Ectodermal cell (in vitro differentiated cells): ENCODE measurements at regions not wholly inside any gene's neighbourhood (a gene's known extent, or its start where the extent isn't known, plus 50 kb on each side); places are given as distances from the start of the nearest gene placed in this dataset.

Source experiments
- H3K27ac ChIP-seq: 2 replicates; pipeline ENCODE4 v1.7.0; 2013; ENCODE audit warnings: mild to moderate bottlenecking, low read depth, low read length; ENCODE audit not compliant: insufficient read depth, poor library complexity, severe bottlenecking
- H3K27me3 ChIP-seq: 2 replicates; pipeline ENCODE4 v1.7.0; 2013; ENCODE audit warnings: mild to moderate bottlenecking, low read length; ENCODE audit not compliant: insufficient read depth, control insufficient read depth, poor library complexity, severe bottlenecking
- H3K36me3 ChIP-seq: one replicate; pipeline ENCODE4 v1.7.0; 2013; ENCODE audit warnings: low read length; ENCODE audit not compliant: control insufficient read depth, insufficient read depth
- H3K4me1 ChIP-seq: one replicate; pipeline ENCODE4 v1.7.0; 2013; ENCODE audit warnings: low read length; ENCODE audit not compliant: control insufficient read depth, insufficient read depth
- H3K4me3 ChIP-seq: 2 replicates; pipeline ENCODE4 v1.7.0; 2013; ENCODE audit warnings: low read depth, low read length, control low read depth; ENCODE audit not compliant: insufficient read depth
- H3K9me3 ChIP-seq: 2 replicates; pipeline ENCODE4 v1.7.0; 2013; ENCODE audit warnings: mild to moderate bottlenecking, low read length, moderate library complexity; ENCODE audit not compliant: control insufficient read depth
- WGBS, 2 experiments: methylation state at CpG; one replicate each; pipeline ENCODE4 v1.1.7; 2013; ENCODE audit warnings: missing lambda C conversion rate in 2 of 2; 5-methylcytosine and 5-hydroxymethylcytosine counted together

GRCh38 chr1:117779364-117779763, 150.1 kb downstream of the GDAP2 start:
- Histone ChIP-seq H3K27me3 (no peaks in the 10 kb centered on the region), H3K4me3 (no peak overlapping the region), H3K4me1 (no peaks in the 10 kb centered on the region), H3K36me3 (no peaks in the 10 kb centered on the region), H3K27ac (no peak overlapping the region), H3K9me3 (no peaks in the 10 kb centered on the region)
- WGBS, 2 experiments, result 90 to 95% methylated on average over 1 of the region's 2 CpGs

GRCh38 chr1:117780687-117781475, 148.5 kb downstream of the GDAP2 start:
- 93 to 94% methylated on average over 4 to 5 of the region's 5 CpGs for WGBS, 2 experiments
- Histone ChIP-seq H3K27ac (no peak overlapping the region), H3K9me3 (no peaks in the 10 kb centered on the region), H3K4me1 (no peaks in the 10 kb centered on the region), H3K36me3 (no peaks in the 10 kb centered on the region), H3K4me3 (no peak overlapping the region), H3K27me3 (no peaks in the 10 kb centered on the region)

GRCh38 chr1:117782056-117782455, 147.4 kb downstream of the GDAP2 start:
- H3K36me3 ChIP-seq, result no peaks in the 10 kb centered on the region
- H3K27me3 ChIP-seq, result no peaks in the 10 kb centered on the region
- no peaks in the 10 kb centered on the region for H3K9me3 ChIP-seq
- no peak overlapping the region for H3K4me3 ChIP-seq
- 92 to 97% methylated on average over 4 of the region's 4 CpGs for WGBS, 2 experiments
- H3K4me1 ChIP-seq, result no peaks in the 10 kb centered on the region
- H3K27ac ChIP-seq, result no peak overlapping the region

GRCh38 chr1:117783606-117784396, 145.6 kb downstream of the GDAP2 start:
- no peaks in the 10 kb centered on the region for H3K27me3 ChIP-seq
- no peak overlapping the region for H3K4me3 ChIP-seq
- no peak overlapping the region for H3K27ac ChIP-seq
- H3K9me3 ChIP-seq, result no peaks in the 10 kb centered on the region
- 92 to 95% methylated on average over 3 to 4 of the region's 4 CpGs for WGBS, 2 experiments
- H3K4me1 ChIP-seq, result no peaks in the 10 kb centered on the region
- no peaks in the 10 kb centered on the region for H3K36me3 ChIP-seq

- Histone ChIP-seq H3K4me3 (no peak overlapping the region), H3K36me3 (no peaks in the 10 kb centered on the region)
- 93 to 95% methylated on average over 4 of the region's 5 CpGs for WGBS, 2 experiments
Measured at GRCh38 chr1:117788014-117788413, 141.4 kb downstream of the GDAP2 start.

GRCh38 chr1:117793413-117793812, 136.0 kb downstream of the GDAP2 start:
- WGBS, 2 experiments, result 91 to 97% methylated on average over 4 of the region's 4 CpGs

More at GRCh38 chr1:117788014-117788413, 141.4 kb downstream of the GDAP2 start:
- no peaks in the 10 kb centered on the region for H3K4me1 ChIP-seq
- no peak overlapping the region for H3K27ac ChIP-seq
- no peaks in the 10 kb centered on the region for H3K27me3 ChIP-seq
- H3K9me3 ChIP-seq, result no peaks in the 10 kb centered on the region

GRCh38 chr1:117794073-117794472, 135.3 kb downstream of the GDAP2 start:
- WGBS, 2 experiments, result 88 to 100% methylated on average over 1 of the region's 1 CpG
- H3K36me3 ChIP-seq, result no peaks in the 10 kb centered on the region

More at GRCh38 chr1:117793413-117793812, 136.0 kb downstream of the GDAP2 start:
- Histone ChIP-seq H3K4me1 (no peaks in the 10 kb centered on the region), H3K9me3 (no peaks in the 10 kb centered on the region), H3K4me3 (no peak overlapping the region), H3K27ac (no peak overlapping the region), H3K36me3 (no peaks in the 10 kb centered on the region), H3K27me3 (no peaks in the 10 kb centered on the region)

GRCh38 chr1:117795190-117795589, 134.2 kb downstream of the GDAP2 start:
- H3K36me3 ChIP-seq, result no peaks in the 10 kb centered on the region
- no peak overlapping the region for H3K4me3 ChIP-seq
- no peaks in the 10 kb centered on the region for H3K9me3 ChIP-seq
- H3K27me3 ChIP-seq, result no peaks in the 10 kb centered on the region
- no peak overlapping the region for H3K27ac ChIP-seq
- whole genome bisulfite sequencing, 2 experiments, result 96 to 97% methylated on average over 3 of the region's 3 CpGs
- H3K4me1 ChIP-seq, result no peaks in the 10 kb centered on the region

More at GRCh38 chr1:117794073-117794472, 135.3 kb downstream of the GDAP2 start:
- H3K4me1 ChIP-seq, result no peaks in the 10 kb centered on the region
- H3K27me3 ChIP-seq, result no peaks in the 10 kb centered on the region
- no peaks in the 10 kb centered on the region for H3K9me3 ChIP-seq
- no peak overlapping the region for H3K4me3 ChIP-seq
- no peak overlapping the region for H3K27ac ChIP-seq

GRCh38 chr1:117795792-117796191, 133.6 kb downstream of the GDAP2 start:
- no peak overlapping the region for H3K27ac ChIP-seq
- WGBS, 2 experiments, result 96 to 98% methylated on average over 5 of the region's 5 CpGs
- H3K4me1 ChIP-seq, result no peaks in the 10 kb centered on the region
- H3K27me3 ChIP-seq, result no peaks in the 10 kb centered on the region
- no peak overlapping the region for H3K4me3 ChIP-seq
- H3K9me3 ChIP-seq, result no peaks in the 10 kb centered on the region
- H3K36me3 ChIP-seq, result no peaks in the 10 kb centered on the region

- H3K4me3 ChIP-seq, result no peak overlapping the region
- H3K27me3 ChIP-seq, result no peaks in the 10 kb centered on the region
- H3K9me3 ChIP-seq, result no peaks in the 10 kb centered on the region
- H3K27ac ChIP-seq, result no peak overlapping the region
- 90 to 94% methylated on average over 4 to 5 of the region's 6 CpGs for WGBS, 2 experiments
- H3K4me1 ChIP-seq, result no peaks in the 10 kb centered on the region
- no peaks in the 10 kb centered on the region for H3K36me3 ChIP-seq
Measured at GRCh38 chr1:117796226-117796625, 133.2 kb downstream of the GDAP2 start.
